ENCODE measurements at regions not wholly inside any gene's neighbourhood (a gene's known extent, or its start where the extent isn't known, plus 50 kb on each side); places are given as distances from the start of the nearest gene placed in this dataset.

- TF ChIP-seq CTCF (IDR thresholded peaks at IDR 0.05), result no peak
- Mint-ChIP-seq H3K36me3 (ENCODE audit: low read depth) (peaks cover under 1% of the 10 kb centered on the region), H3K4me1 (ENCODE audit: low read depth) (no peaks in the 10 kb centered on the region), H3K27ac (ENCODE audit: unreplicated experiment) (no peak overlapping the region), H3K9me3 (ENCODE audit: low read depth) (peaks cover 26% of the 10 kb centered on the region), H3K4me3 (ENCODE audit: unreplicated experiment) (no peak overlapping the region), H3K27me3 (ENCODE audit: low read depth) (peaks cover 8% of the 10 kb centered on the region)
- DNase-seq (ENCODE audit: low spot score), result peak; percentile 52
Measured at GRCh38 chr1:29462096-29462495, 225.8 kb downstream of the PTPRU start.

GRCh38 chr1:29461115-29461739, 224.9 kb downstream of the PTPRU start:
- Mint-ChIP-seq H3K4me1 (ENCODE audit: low read depth) (no peaks in the 10 kb centered on the region), H3K4me3 (ENCODE audit: unreplicated experiment) (no peak overlapping the region), H3K27me3 (ENCODE audit: low read depth) (peaks cover 11% of the 10 kb centered on the region), H3K36me3 (ENCODE audit: low read depth) (peaks cover 3% of the 10 kb centered on the region), H3K27ac (ENCODE audit: unreplicated experiment) (no peak overlapping the region), H3K9me3 (ENCODE audit: low read depth) (peaks cover 28% of the 10 kb centered on the region)
- TF ChIP-seq CTCF (IDR thresholded peaks at IDR 0.05), result no peak
- DNase-seq (ENCODE audit: low spot score), result peak; percentile 84

GRCh38 chr1:29460694-29461093, 224.4 kb downstream of the PTPRU start:
- peak; percentile 49 for DNase-seq (ENCODE audit: low spot score)

GRCh38 chr1:29460041-29460610, 223.8 kb downstream of the PTPRU start:
- peaks cover 3% of the 10 kb centered on the region for H3K36me3 Mint-ChIP-seq (ENCODE audit: low read depth)
- no peak for TF ChIP-seq CTCF (IDR thresholded peaks at IDR 0.05)
- no peak overlapping the region for H3K4me3 Mint-ChIP-seq (ENCODE audit: unreplicated experiment)
- H3K9me3 Mint-ChIP-seq (ENCODE audit: low read depth), result peaks cover 26% of the 10 kb centered on the region
- H3K27ac Mint-ChIP-seq (ENCODE audit: unreplicated experiment), result no peak overlapping the region
- peak; percentile 77 for DNase-seq (ENCODE audit: low spot score)
- H3K27me3 Mint-ChIP-seq (ENCODE audit: low read depth), result peaks cover 11% of the 10 kb centered on the region
- no peaks in the 10 kb centered on the region for H3K4me1 Mint-ChIP-seq (ENCODE audit: low read depth)

More at GRCh38 chr1:29460694-29461093, 224.4 kb downstream of the PTPRU start:
- Mint-ChIP-seq H3K4me1 (ENCODE audit: low read depth) (no peaks in the 10 kb centered on the region), H3K27ac (ENCODE audit: unreplicated experiment) (no peak overlapping the region), H3K4me3 (ENCODE audit: unreplicated experiment) (no peak overlapping the region), H3K36me3 (ENCODE audit: low read depth) (peaks cover 3% of the 10 kb centered on the region), H3K9me3 (ENCODE audit: low read depth) (peaks cover 28% of the 10 kb centered on the region), H3K27me3 (ENCODE audit: low read depth) (peaks cover 11% of the 10 kb centered on the region)
- no peak for TF ChIP-seq CTCF (IDR thresholded peaks at IDR 0.05)

- Mint-ChIP-seq H3K4me1 (ENCODE audit: low read depth) (no peaks in the 10 kb centered on the region), H3K27me3 (ENCODE audit: low read depth) (peaks cover 11% of the 10 kb centered on the region), H3K36me3 (ENCODE audit: low read depth) (peaks cover 3% of the 10 kb centered on the region), H3K27ac (ENCODE audit: unreplicated experiment) (no peak overlapping the region), H3K9me3 (ENCODE audit: low read depth) (peaks cover 20% of the 10 kb centered on the region), H3K4me3 (ENCODE audit: unreplicated experiment) (no peak overlapping the region)
- TF ChIP-seq CTCF (IDR thresholded peaks at IDR 0.05), result no peak
- DNase-seq (ENCODE audit: low spot score), result peak; percentile 42
Measured at GRCh38 chr1:29459620-29459945, 223.3 kb downstream of the PTPRU start.
